Activated T-cell treated with anti-CD3 and anti-CD28 coated beads, Interleukin-2, amount 50 U/mL, for 72 hours (primary cell): ENCODE measurements at regions not wholly inside any gene's neighbourhood (a gene's known extent, or its start where the extent isn't known, plus 50 kb on each side); places are given as distances from the start of the nearest gene placed in this dataset.

Source experiments
- ATAC-seq, 2 donors: fragments of 150-1000 bp; cut with Tn5 transposase; replicated peaks in 1 of 2; 2 replicates each; pipeline ENCODE4 v1.10.0; 2021; ENCODE audit warnings: moderate library complexity in 2 of 2, mild to moderate bottlenecking in 1 of 2
- DNase-seq, 2 donors: peaks; one replicate each; pipeline ENCODE4 v3.0.0; 2021 to 2022; ENCODE audit warnings: mixed read lengths in 1 of 2
- H3K27ac Mint-ChIP-seq: one replicate; pipeline ENCODE4 v1.8.0; 2022; ENCODE audit warnings: mild to moderate bottlenecking, moderate library complexity, mixed read lengths
- H3K27me3 Mint-ChIP-seq: one replicate; pipeline ENCODE4 v1.8.0; 2022; ENCODE audit warnings: low read depth, mixed read lengths
- H3K36me3 Mint-ChIP-seq, 2 donors: one replicate each; pipeline ENCODE4 v1.8.0; 2022; ENCODE audit warnings: mixed read lengths in 2 of 2, mild to moderate bottlenecking in 1 of 2; ENCODE audit not compliant: insufficient read depth in 2 of 2
- H3K4me1 Mint-ChIP-seq: one replicate; pipeline ENCODE4 v1.8.0; 2022; ENCODE audit warnings: low read depth, mixed read lengths
- H3K4me3 Mint-ChIP-seq, 2 donors: one replicate each; pipeline ENCODE4 v1.8.0; 2022; ENCODE audit warnings: mild to moderate bottlenecking in 2 of 2, mixed read lengths in 2 of 2, moderate library complexity in 2 of 2
- H3K9me3 Mint-ChIP-seq, 2 donors: one replicate each; pipeline ENCODE4 v1.8.0; 2022; ENCODE audit warnings: mixed read lengths in 2 of 2

DNA sequence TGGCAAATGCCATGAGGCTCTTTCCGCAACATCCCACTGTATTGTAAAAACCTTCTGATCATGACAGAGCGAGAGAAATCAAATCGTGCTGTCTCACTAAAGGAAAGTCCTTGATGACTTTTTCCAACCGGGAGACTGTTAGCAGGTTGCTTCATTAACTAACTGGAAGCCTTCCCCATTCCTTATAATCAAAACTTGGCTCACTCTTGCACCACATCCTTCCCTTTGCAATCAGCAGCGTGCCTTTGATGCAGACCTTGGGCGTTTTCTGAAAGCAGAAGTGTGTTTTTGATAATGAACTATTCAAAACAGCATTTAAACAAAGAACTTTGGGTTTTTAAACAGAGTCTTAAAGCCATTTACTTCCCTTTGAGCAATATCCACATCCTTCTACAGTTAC is 96.2 kb upstream of the CNR1 start:
- no peaks in the 10 kb centered on the region for H3K36me3 Mint-ChIP-seq
- no peak overlapping the region for H3K27ac Mint-ChIP-seq
- no peaks in the 10 kb centered on the region for H3K4me1 Mint-ChIP-seq
- H3K27me3 Mint-ChIP-seq = peaks cover 6% of the 10 kb centered on the region
- no peak for DNase-seq
- H3K4me3 Mint-ChIP-seq = no peak overlapping the region
- H3K9me3 Mint-ChIP-seq = peaks cover 1 to 4% of the 10 kb centered on the region in 2 donors
- ATAC-seq = no peak

DNA sequence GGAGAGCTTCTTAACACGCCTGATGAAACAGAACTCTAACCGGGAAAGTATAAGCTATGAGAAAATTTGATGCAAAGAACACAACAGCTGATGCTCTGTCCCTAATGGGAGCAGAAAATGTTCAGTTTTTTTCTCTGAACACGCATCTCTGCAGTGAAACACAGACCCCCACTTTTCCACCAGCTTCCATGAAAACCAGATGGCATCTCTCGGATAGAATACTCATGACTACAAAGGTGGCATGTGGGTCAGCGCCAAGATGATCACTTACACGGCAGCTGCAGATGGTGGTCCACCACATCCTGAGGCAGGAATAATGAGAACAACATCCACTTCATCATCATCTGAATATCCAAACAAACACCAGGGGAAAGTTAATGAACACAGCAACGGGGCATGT is 85.2 kb upstream of the CNR1 start:
- Mint-ChIP-seq H3K27ac (no peak overlapping the region), H3K36me3 (peaks cover 2 to 6% of the 10 kb centered on the region in 2 donors), H3K4me3 (no peak overlapping the region), H3K9me3 (peaks cover 3 to 6% of the 10 kb centered on the region in 2 donors), H3K4me1 (no peaks in the 10 kb centered on the region), H3K27me3 (no peaks in the 10 kb centered on the region)
- DNase-seq (no peak), ATAC-seq (no peak)

- H3K36me3 Mint-ChIP-seq = peaks cover 0 to 2% of the 10 kb centered on the region in 2 donors
- no peaks in the 10 kb centered on the region for H3K9me3 Mint-ChIP-seq
- no peak overlapping the region for H3K27ac Mint-ChIP-seq
- no peak for ATAC-seq
- no peaks in the 10 kb centered on the region for H3K4me1 Mint-ChIP-seq
- peaks cover 7% of the 10 kb centered on the region for H3K27me3 Mint-ChIP-seq
- H3K4me3 Mint-ChIP-seq = no peak overlapping the region
- no peak for DNase-seq
These were observed 82.7 kb upstream of the CNR1 start for GRCh38 chr6:88248709-88249321.

DNA sequence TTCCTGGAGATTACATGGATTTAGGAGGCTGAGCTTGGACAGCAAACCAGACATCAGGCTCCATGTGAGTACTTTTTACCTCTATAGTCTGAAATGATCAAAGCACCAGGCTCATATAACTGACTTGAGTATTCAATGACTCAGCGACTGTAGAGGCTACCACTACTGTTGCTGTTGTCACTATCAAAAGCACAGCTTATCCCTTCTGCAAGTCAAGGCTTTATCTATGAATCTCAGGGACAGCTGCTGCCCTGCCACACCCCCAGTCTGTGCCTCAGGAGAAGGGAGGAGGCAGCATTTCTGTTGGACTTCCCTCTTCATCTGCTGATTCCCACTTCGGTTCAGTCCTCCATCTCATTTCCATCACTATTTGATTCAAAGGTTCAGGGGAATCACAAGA is 80.5 kb upstream of the CNR1 start:
- Mint-ChIP-seq H3K4me1 (no peaks in the 10 kb centered on the region), H3K9me3 (peaks cover 3 to 4% of the 10 kb centered on the region in 2 donors), H3K27ac (no peak overlapping the region), H3K4me3 (no peak overlapping the region), H3K36me3 (no peaks in the 10 kb centered on the region), H3K27me3 (peaks cover 7% of the 10 kb centered on the region)
- DNase-seq (no peak), ATAC-seq (no peak)

GRCh38 chr6:88244721-88245120 is 78.6 kb upstream of the CNR1 start:
- Mint-ChIP-seq H3K4me3 (no peak overlapping the region), H3K27me3 (peaks cover 7% of the 10 kb centered on the region), H3K9me3 (peaks cover 3 to 4% of the 10 kb centered on the region in 2 donors), H3K4me1 (no peaks in the 10 kb centered on the region), H3K27ac (no peak overlapping the region), H3K36me3 (no peaks in the 10 kb centered on the region)
- ATAC-seq = no peak
- DNase-seq = no peak

DNA sequence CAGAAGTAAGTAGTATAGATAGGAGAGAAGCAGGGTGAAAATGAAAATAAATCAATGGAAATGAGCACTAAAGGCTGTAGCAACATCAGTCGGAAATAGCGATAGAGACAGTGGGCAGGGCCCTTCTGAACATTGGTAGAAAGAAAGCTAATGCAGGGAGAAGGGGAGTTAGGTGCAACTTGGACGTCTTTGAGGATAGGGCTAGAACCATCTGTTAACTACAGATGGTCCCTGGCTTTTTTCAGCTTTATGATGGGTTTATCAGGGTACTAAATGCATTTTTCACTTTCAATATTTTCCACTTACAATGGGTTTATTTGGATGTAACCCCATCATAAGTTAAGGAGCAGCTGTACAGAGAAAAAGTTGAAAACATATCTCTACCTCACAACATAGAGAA is 72.8 kb upstream of the CNR1 start:
- ATAC-seq (no peak), DNase-seq (no peak)
- H3K27me3 Mint-ChIP-seq = no peaks in the 10 kb centered on the region
- H3K4me3 Mint-ChIP-seq = no peak overlapping the region
- no peaks in the 10 kb centered on the region for H3K36me3 Mint-ChIP-seq
- no peak overlapping the region for H3K27ac Mint-ChIP-seq
- peaks cover 3 to 7% of the 10 kb centered on the region in 2 donors for H3K9me3 Mint-ChIP-seq
- H3K4me1 Mint-ChIP-seq = no peaks in the 10 kb centered on the region

DNA sequence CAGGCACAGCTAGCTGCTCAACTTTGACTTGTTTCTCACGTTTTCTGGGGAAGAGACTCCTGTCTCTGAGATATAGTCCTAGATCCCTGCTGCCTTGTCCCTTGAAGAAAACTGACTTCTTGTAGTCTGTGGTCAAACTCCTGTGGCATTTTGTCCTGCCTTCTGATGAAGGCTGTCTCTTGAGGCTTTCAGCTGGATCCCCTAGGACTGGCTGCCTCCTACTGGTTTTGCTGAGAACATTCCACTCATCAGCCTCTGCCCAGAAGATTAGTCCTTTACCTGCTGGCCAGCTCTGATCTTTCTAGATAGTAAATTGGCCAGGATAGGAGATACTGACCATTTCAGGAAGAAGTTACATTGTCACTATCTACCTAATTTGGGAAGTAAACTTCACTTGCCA is 71.9 kb upstream of the CNR1 start:
- H3K4me1 Mint-ChIP-seq = no peaks in the 10 kb centered on the region
- ATAC-seq (no peak), DNase-seq (peak in 1 of 2 donors; percentile 3)
- H3K4me3 Mint-ChIP-seq = no peak overlapping the region
- H3K27me3 Mint-ChIP-seq = no peaks in the 10 kb centered on the region
- H3K9me3 Mint-ChIP-seq = peaks cover 3 to 7% of the 10 kb centered on the region in 2 donors
- H3K27ac Mint-ChIP-seq = no peak overlapping the region
- H3K36me3 Mint-ChIP-seq = no peaks in the 10 kb centered on the region

GRCh38 chr6:88236612-88237360 is 70.6 kb upstream of the CNR1 start:
- ATAC-seq = no peak
- Mint-ChIP-seq H3K36me3 (no peaks in the 10 kb centered on the region), H3K9me3 (peaks cover 0 to 3% of the 10 kb centered on the region in 2 donors), H3K27me3 (no peaks in the 10 kb centered on the region), H3K4me1 (no peaks in the 10 kb centered on the region), H3K4me3 (no peak overlapping the region), H3K27ac (no peak overlapping the region)
- DNase-seq = no peak

GRCh38 chr6:88232753-88233152 is 66.6 kb upstream of the CNR1 start:
- Mint-ChIP-seq H3K4me1 (no peaks in the 10 kb centered on the region), H3K9me3 (peaks cover 12 to 13% of the 10 kb centered on the region in 2 donors), H3K27me3 (no peaks in the 10 kb centered on the region), H3K27ac (no peak overlapping the region), H3K36me3 (peaks cover 0 to 8% of the 10 kb centered on the region in 2 donors), H3K4me3 (no peak overlapping the region)
- ATAC-seq = no peak
- no peak for DNase-seq

- no peak for ATAC-seq
- no peak for DNase-seq
- no peak overlapping the region for H3K4me3 Mint-ChIP-seq
- H3K36me3 Mint-ChIP-seq = no peaks in the 10 kb centered on the region
- H3K9me3 Mint-ChIP-seq = no peaks in the 10 kb centered on the region
- no peaks in the 10 kb centered on the region for H3K4me1 Mint-ChIP-seq
- no peaks in the 10 kb centered on the region for H3K27me3 Mint-ChIP-seq
- no peak overlapping the region for H3K27ac Mint-ChIP-seq
These were observed 57.2 kb upstream of the CNR1 start for GRCh38 chr6:88223298-88223697.

DNA sequence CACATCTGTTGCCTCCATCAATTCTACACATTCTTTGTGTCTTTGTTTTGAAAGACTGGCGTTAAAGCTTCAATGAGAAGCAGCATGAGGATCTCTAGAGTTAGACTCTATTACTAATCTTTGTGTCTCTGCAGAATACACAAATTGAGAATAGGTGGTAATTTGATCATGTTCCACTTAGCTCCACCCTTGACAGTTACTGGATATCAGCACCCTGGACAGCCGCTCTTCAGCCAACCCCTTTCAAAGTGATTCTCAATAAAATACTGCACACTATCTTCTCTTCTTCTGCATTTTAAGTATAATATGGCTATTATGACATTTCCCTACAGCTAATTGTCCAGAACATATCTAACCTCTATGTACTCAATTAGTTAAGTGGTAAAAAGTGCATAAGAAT is 54.3 kb upstream of the CNR1 start:
- no peaks in the 10 kb centered on the region for H3K9me3 Mint-ChIP-seq
- H3K4me3 Mint-ChIP-seq = no peak overlapping the region
- no peak overlapping the region for H3K27ac Mint-ChIP-seq
- DNase-seq = no peak
- no peaks in the 10 kb centered on the region for H3K4me1 Mint-ChIP-seq
- H3K27me3 Mint-ChIP-seq = no peaks in the 10 kb centered on the region
- no peak for ATAC-seq
- H3K36me3 Mint-ChIP-seq = no peaks in the 10 kb centered on the region

- no peaks in the 10 kb centered on the region for H3K9me3 Mint-ChIP-seq
- H3K36me3 Mint-ChIP-seq = no peaks in the 10 kb centered on the region
- H3K27me3 Mint-ChIP-seq = no peaks in the 10 kb centered on the region
- no peak overlapping the region for H3K4me3 Mint-ChIP-seq
- H3K27ac Mint-ChIP-seq = no peak overlapping the region
- no peaks in the 10 kb centered on the region for H3K4me1 Mint-ChIP-seq
- DNase-seq (no peak), ATAC-seq (no peak)
These were observed 50.0 kb upstream of the CNR1 start for GRCh38 chr6:88216182-88216581.
